MCF 10A (cell line): ENCODE measurements at regions not wholly inside any gene's neighbourhood (a gene's known extent, or its start where the extent isn't known, plus 50 kb on each side); places are given as distances from the start of the nearest gene placed in this dataset.

Experiments used
- BruUV-seq: library from RNA; stranded (reverse); fragments of 400-500 nt; replicated peaks from 2 replicates; lab custom pipeline; 2021; lab: Mats Ljungman, UMichigan
- CTCF ChIA-PET: fragments of 300-600 bp; sonication (Branson Sonifier 250); formaldehyde crosslinking; extraction: SDS; loops from one replicate; lab custom pipeline; 2021; ENCODE audit warnings: antibody characterized with exemption, inconsistent platforms; lab: Yijun Ruan, JAX
- POLR2A ChIA-PET: fragments of 300-600, 350-650 bp; sonication (Branson Sonifier 250); formaldehyde crosslinking; extraction: SDS; loops from one replicate; lab custom pipeline; 2020; ENCODE audit warnings: antibody characterized with exemption, inconsistent platforms; lab: Yijun Ruan, JAX
- DNase-seq: peaks from one replicate; pipeline ENCODE4 v3.0.0-alpha.2; 2018; ENCODE audit not compliant: unreplicated experiment
- H3K27ac Mint-ChIP-seq: one replicate; pipeline ENCODE4 v1.8.0; 2022; ENCODE audit warnings: mild to moderate bottlenecking, low read depth, mixed read lengths; ENCODE audit not compliant: unreplicated experiment
- H3K27me3 Mint-ChIP-seq: one replicate; pipeline ENCODE4 v1.8.0; 2022; ENCODE audit warnings: mixed read lengths; ENCODE audit not compliant: insufficient read depth, unreplicated experiment
- H3K36me3 Mint-ChIP-seq: one replicate; pipeline ENCODE4 v1.8.0; 2022; ENCODE audit warnings: mild to moderate bottlenecking, moderate library complexity, mixed read lengths; ENCODE audit not compliant: insufficient read depth, unreplicated experiment
- H3K4me1 Mint-ChIP-seq: one replicate; pipeline ENCODE4 v1.8.0; 2022; ENCODE audit warnings: mixed read lengths; ENCODE audit not compliant: insufficient read depth, unreplicated experiment
- H3K4me3 Mint-ChIP-seq: one replicate; pipeline ENCODE4 v1.8.0; 2022; ENCODE audit warnings: mild to moderate bottlenecking, moderate library complexity, mixed read lengths; ENCODE audit not compliant: unreplicated experiment
- H3K9me3 Mint-ChIP-seq: one replicate; pipeline ENCODE4 v1.8.0; 2022; ENCODE audit warnings: mixed read lengths; ENCODE audit not compliant: unreplicated experiment
- intact Hi-C: fragments of 100-400 bp; cut with micrococcal nuclease; formaldehyde crosslinking; loops from 2 replicates; pipeline ENCODE4 v1.14.1; 2022
- TF ChIP-seq, protein P1 (sequence below): fragments of 200-600 bp; IDR thresholded peaks from one replicate; pipeline ENCODE4 v1.8.0; 2022; ENCODE audit warnings: antibody characterized with exemption, mild to moderate bottlenecking; ENCODE audit not compliant: unreplicated experiment

GRCh38 chr12:88940854-88941253 is 360.6 kb upstream of the KITLG start:
- Mint-ChIP-seq H3K9me3 (no peaks in the 10 kb centered on the region), H3K36me3 (no peaks in the 10 kb centered on the region), H3K27me3 (no peaks in the 10 kb centered on the region), H3K4me3 (no peak overlapping the region), H3K27ac (no peak overlapping the region), H3K4me1 (peaks cover 9% of the 10 kb centered on the region)
- CTCF ChIA-PET = no interaction called here
- TF ChIP-seq, protein P1, sequence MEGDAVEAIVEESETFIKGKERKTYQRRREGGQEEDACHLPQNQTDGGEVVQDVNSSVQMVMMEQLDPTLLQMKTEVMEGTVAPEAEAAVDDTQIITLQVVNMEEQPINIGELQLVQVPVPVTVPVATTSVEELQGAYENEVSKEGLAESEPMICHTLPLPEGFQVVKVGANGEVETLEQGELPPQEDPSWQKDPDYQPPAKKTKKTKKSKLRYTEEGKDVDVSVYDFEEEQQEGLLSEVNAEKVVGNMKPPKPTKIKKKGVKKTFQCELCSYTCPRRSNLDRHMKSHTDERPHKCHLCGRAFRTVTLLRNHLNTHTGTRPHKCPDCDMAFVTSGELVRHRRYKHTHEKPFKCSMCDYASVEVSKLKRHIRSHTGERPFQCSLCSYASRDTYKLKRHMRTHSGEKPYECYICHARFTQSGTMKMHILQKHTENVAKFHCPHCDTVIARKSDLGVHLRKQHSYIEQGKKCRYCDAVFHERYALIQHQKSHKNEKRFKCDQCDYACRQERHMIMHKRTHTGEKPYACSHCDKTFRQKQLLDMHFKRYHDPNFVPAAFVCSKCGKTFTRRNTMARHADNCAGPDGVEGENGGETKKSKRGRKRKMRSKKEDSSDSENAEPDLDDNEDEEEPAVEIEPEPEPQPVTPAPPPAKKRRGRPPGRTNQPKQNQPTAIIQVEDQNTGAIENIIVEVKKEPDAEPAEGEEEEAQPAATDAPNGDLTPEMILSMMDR = no peak
- no peak for DNase-seq
- intact Hi-C loops = no loop called here
- POLR2A ChIA-PET = no interaction called here
- BruUV-seq = no TSS peak

DNA sequence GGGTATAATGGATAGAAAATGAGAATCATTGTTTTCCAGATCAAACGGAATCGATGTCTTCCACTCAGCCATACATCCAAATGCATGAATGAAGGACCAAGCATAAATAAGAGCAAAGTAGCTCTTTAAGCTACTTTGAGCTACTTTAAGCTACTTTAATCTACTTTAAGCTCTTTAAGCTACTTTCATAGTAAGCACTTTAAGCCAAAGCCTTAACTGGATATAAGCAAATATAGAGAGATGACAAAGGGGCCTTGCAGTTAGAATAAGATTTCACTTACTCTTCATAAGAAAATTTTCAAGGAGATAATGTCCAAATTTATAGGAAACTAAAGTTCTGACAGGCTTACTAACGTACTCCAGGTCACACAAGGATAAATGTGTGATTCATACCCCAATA is 355.6 kb upstream of the KITLG start:
- TF ChIP-seq, protein P1 = no peak
- intact Hi-C loops = no loop called here
- ChIA-PET POLR2A (interaction anchor here (1.0 to 1.2 kb wide), 3 partner anchors 12 to 356 kb away, joined by 3 to 4 read pairs (median 3); no protein-coding TSS in a partner anchor), CTCF (interaction anchor here (2.6 kb wide), 1 partner anchor 11 kb away, joined by 7 read pairs; no protein-coding TSS in a partner anchor)
- Mint-ChIP-seq H3K27ac (no peak overlapping the region), H3K9me3 (no peaks in the 10 kb centered on the region), H3K27me3 (no peaks in the 10 kb centered on the region), H3K36me3 (no peaks in the 10 kb centered on the region), H3K4me1 (peaks cover 15% of the 10 kb centered on the region), H3K4me3 (no peak overlapping the region)
- no TSS peak for BruUV-seq
- no peak for DNase-seq

DNA sequence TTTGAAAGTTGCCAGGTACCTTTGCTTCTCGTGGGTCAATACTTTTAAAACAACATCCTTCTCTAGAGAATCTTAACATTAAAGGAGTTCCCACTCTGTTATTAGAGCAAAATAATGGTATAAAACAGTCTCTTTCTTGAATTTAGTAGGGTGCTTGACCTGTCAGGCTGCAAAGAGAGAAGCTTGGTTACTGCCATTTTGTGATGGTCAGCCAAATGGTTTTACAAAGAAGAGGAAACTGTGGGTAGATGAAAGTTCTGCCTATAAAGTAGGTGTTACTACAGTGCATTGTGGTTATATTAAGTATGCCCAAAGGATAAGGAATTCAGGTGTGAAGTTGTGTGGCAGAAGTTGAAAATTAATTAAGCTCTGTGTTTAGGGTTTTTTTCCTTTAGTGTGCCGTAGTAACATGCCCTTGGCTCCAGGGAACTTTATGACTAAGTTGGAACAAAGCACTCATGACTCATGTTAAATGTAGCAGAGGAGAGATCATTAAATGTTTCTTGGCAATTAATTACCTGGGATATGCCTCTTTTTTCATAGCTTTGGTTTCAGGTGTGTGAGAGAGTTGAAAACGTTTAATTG is 354.0 kb upstream of the KITLG start:
- H3K4me3 Mint-ChIP-seq = peak overlapping the region; percentile 20
- peak overlapping the region; percentile 44 for H3K27ac Mint-ChIP-seq
- H3K27me3 Mint-ChIP-seq = no peaks in the 10 kb centered on the region
- intact Hi-C loops = no loop called here
- H3K36me3 Mint-ChIP-seq = no peaks in the 10 kb centered on the region
- no TSS peak for BruUV-seq
- POLR2A ChIA-PET = interaction anchor here (0.6 to 2.1 kb wide), 24 partner anchors 9 to 792 kb away, joined by 3 to 23 read pairs (median 5); partner anchors contain the start of genes CEP290, KITLG and TMTC3
- TF ChIP-seq, protein P1 = no peak
- DNase-seq = peak; percentile 80
- CTCF ChIA-PET = interaction anchor here (0.5 to 1.5 kb wide), 7 partner anchors 10 to 1601 kb away, joined by 3 to 5 read pairs (median 3); partner anchors contain the start of gene KITLG
- peaks cover 15% of the 10 kb centered on the region for H3K4me1 Mint-ChIP-seq
- no peaks in the 10 kb centered on the region for H3K9me3 Mint-ChIP-seq

GRCh38 chr12:88932457-88932856 is 352.2 kb upstream of the KITLG start:
- no TSS peak for BruUV-seq
- Mint-ChIP-seq H3K27me3 (no peaks in the 10 kb centered on the region), H3K4me3 (no peak overlapping the region), H3K9me3 (no peaks in the 10 kb centered on the region), H3K27ac (no peak overlapping the region), H3K4me1 (peaks cover 15% of the 10 kb centered on the region), H3K36me3 (no peaks in the 10 kb centered on the region)
- CTCF ChIA-PET = interaction anchor here (0.6 kb wide), 1 partner anchor 527 kb away, joined by 3 read pairs; no protein-coding TSS in a partner anchor
- no peak for DNase-seq
- POLR2A ChIA-PET = no interaction called here
- TF ChIP-seq, protein P1 = no peak
- intact Hi-C loops = no loop called here
